ENCODE measurements at regions not wholly inside any gene's neighbourhood (a gene's known extent, or its start where the extent isn't known, plus 50 kb on each side); places are given as distances from the start of the nearest gene placed in this dataset.

- Histone ChIP-seq H4K8ac (ENCODE audit: low read depth, low read length) (no peak overlapping the region), H2AFZ (ENCODE audit: low read length) (no peak overlapping the region), H3K4ac (ENCODE audit: low read length) (no peak overlapping the region), H3K9me3 (replicated peaks in 1 of 2; ENCODE audit: control insufficient read depth in 2 of 2, insufficient read depth in 1 of 2, low read depth in 1 of 2, low read length in 2 of 2) (no peaks in the 10 kb centered on the region), H3K14ac (ENCODE audit: low read length) (no peak overlapping the region), H3K79me1 (ENCODE audit: low read depth, low read length) (no peaks in the 10 kb centered on the region), H3K27me3 (ENCODE audit: control insufficient read depth in 3 of 3, insufficient read depth in 3 of 3, low read depth in 1 of 3, low read length in 3 of 3) (no peaks in the 10 kb centered on the region), H3K4me3 (ENCODE audit: low read length in 2 of 2) (no peak overlapping the region), H3K36me3 (replicated peaks in 1 of 2; ENCODE audit: control insufficient read depth in 2 of 2, insufficient read depth in 2 of 2, low read length in 2 of 2) (no peaks in the 10 kb centered on the region), H3K18ac (ENCODE audit: low read length) (no peak overlapping the region), H2BK5ac (ENCODE audit: low read length) (no peak overlapping the region), H3K4me1 (ENCODE audit: control insufficient read depth in 2 of 2, insufficient read depth in 1 of 2, low read depth in 1 of 2, low read length in 2 of 2) (no peaks in the 10 kb centered on the region), H2AK5ac (ENCODE audit: low read depth, low read length) (no peak overlapping the region), H2BK12ac (ENCODE audit: low read length) (no peak overlapping the region), H3K23ac (ENCODE audit: low read depth, low read length, poor library complexity) (no peak overlapping the region), H4K91ac (ENCODE audit: low read depth, low read length, poor library complexity) (no peak overlapping the region), H3K9ac (ENCODE audit: low read depth, low read length, poor library complexity) (no peak overlapping the region), H3K4me2 (ENCODE audit: insufficient read depth, low read length, poor library complexity, severe bottlenecking) (no peak overlapping the region), H2BK120ac (ENCODE audit: low read depth, low read length) (no peak overlapping the region), H2BK15ac (ENCODE audit: low read length) (no peak overlapping the region), H3K27ac (replicated peaks; ENCODE audit: low read length) (no peak overlapping the region)
- DNase-seq (ENCODE audit: low spot score), result no peak
These were observed 69.6 kb upstream of the CCDC190 start for GRCh38 chr1:162930532-162930931.

GRCh38 chr1:162929177-162929576, 68.2 kb upstream of the CCDC190 start:
- no peak overlapping the region for H3K27ac ChIP-seq (replicated peaks; ENCODE audit: low read length)
- no peak overlapping the region for H2AK5ac ChIP-seq (ENCODE audit: low read depth, low read length)

DNA sequence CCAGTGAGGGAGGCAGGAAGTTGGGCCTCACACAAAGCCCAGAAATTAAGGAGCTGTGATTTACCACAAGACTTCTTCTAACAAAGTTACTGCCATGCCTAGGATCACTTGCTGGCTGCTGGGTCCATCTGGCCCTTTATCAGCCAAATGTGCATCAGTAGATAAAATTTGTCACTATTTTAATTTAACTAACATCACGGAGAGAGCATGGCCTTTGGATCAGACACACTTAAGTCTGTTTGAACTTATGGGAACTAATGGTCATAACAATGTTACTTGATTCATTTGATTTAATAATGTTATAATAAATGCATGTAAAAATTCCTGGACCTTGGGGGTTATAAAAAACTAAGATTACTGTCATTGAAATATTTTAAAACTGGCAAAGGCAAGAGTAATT, 67.2 kb upstream of the CCDC190 start:
- WGBS, 2 donors (ENCODE audit: extremely low coverage in 2 of 2, insufficient read length in 2 of 2, insufficient replicate concordance in 1 of 2), result no CpG with 5 or more reads among the region's 1 CpG
- Histone ChIP-seq H2BK15ac (ENCODE audit: low read length) (no peak overlapping the region), H3K4me3 (ENCODE audit: low read length in 2 of 2) (no peak overlapping the region), H3K36me3 (replicated peaks in 1 of 2; ENCODE audit: control insufficient read depth in 2 of 2, insufficient read depth in 2 of 2, low read length in 2 of 2) (no peaks in the 10 kb centered on the region), H2BK12ac (ENCODE audit: low read length) (no peak overlapping the region), H3K18ac (ENCODE audit: low read length) (no peak overlapping the region), H3K27ac (replicated peaks; ENCODE audit: low read length) (no peak overlapping the region), H2BK120ac (ENCODE audit: low read depth, low read length) (no peak overlapping the region), H2AFZ (ENCODE audit: low read length) (no peak overlapping the region), H3K14ac (ENCODE audit: low read length) (no peak overlapping the region), H2AK5ac (ENCODE audit: low read depth, low read length) (no peak overlapping the region), H4K91ac (ENCODE audit: low read depth, low read length, poor library complexity) (no peak overlapping the region), H4K8ac (ENCODE audit: low read depth, low read length) (no peak overlapping the region), H3K79me1 (ENCODE audit: low read depth, low read length) (no peaks in the 10 kb centered on the region), H3K27me3 (ENCODE audit: control insufficient read depth in 3 of 3, insufficient read depth in 3 of 3, low read depth in 1 of 3, low read length in 3 of 3) (no peaks in the 10 kb centered on the region), H3K9ac (ENCODE audit: low read depth, low read length, poor library complexity) (no peak overlapping the region), H3K4ac (ENCODE audit: low read length) (no peak overlapping the region), H2BK5ac (ENCODE audit: low read length) (no peak overlapping the region), H3K23ac (ENCODE audit: low read depth, low read length, poor library complexity) (no peak overlapping the region), H3K9me3 (replicated peaks in 1 of 2; ENCODE audit: control insufficient read depth in 2 of 2, insufficient read depth in 1 of 2, low read depth in 1 of 2, low read length in 2 of 2) (no peaks in the 10 kb centered on the region), H3K4me2 (ENCODE audit: insufficient read depth, low read length, poor library complexity, severe bottlenecking) (no peak overlapping the region), H3K4me1 (ENCODE audit: control insufficient read depth in 2 of 2, insufficient read depth in 1 of 2, low read depth in 1 of 2, low read length in 2 of 2) (no peaks in the 10 kb centered on the region)
- no peak for DNase-seq (ENCODE audit: low spot score)

More at GRCh38 chr1:162929177-162929576, 68.2 kb upstream of the CCDC190 start:
- Histone ChIP-seq H3K36me3 (replicated peaks in 1 of 2; ENCODE audit: control insufficient read depth in 2 of 2, insufficient read depth in 2 of 2, low read length in 2 of 2) (no peaks in the 10 kb centered on the region), H2BK15ac (ENCODE audit: low read length) (no peak overlapping the region), H3K79me1 (ENCODE audit: low read depth, low read length) (no peaks in the 10 kb centered on the region), H3K4me2 (ENCODE audit: insufficient read depth, low read length, poor library complexity, severe bottlenecking) (no peak overlapping the region), H3K9ac (ENCODE audit: low read depth, low read length, poor library complexity) (no peak overlapping the region), H3K14ac (ENCODE audit: low read length) (no peak overlapping the region), H2BK5ac (ENCODE audit: low read length) (no peak overlapping the region), H3K23ac (ENCODE audit: low read depth, low read length, poor library complexity) (no peak overlapping the region), H3K27me3 (ENCODE audit: control insufficient read depth in 3 of 3, insufficient read depth in 3 of 3, low read depth in 1 of 3, low read length in 3 of 3) (no peaks in the 10 kb centered on the region), H3K9me3 (replicated peaks in 1 of 2; ENCODE audit: control insufficient read depth in 2 of 2, insufficient read depth in 1 of 2, low read depth in 1 of 2, low read length in 2 of 2) (no peaks in the 10 kb centered on the region), H3K4ac (ENCODE audit: low read length) (no peak overlapping the region), H2BK120ac (ENCODE audit: low read depth, low read length) (no peak overlapping the region), H2BK12ac (ENCODE audit: low read length) (no peak overlapping the region), H2AFZ (ENCODE audit: low read length) (no peak overlapping the region), H4K8ac (ENCODE audit: low read depth, low read length) (no peak overlapping the region), H3K4me3 (ENCODE audit: low read length in 2 of 2) (no peak overlapping the region), H3K18ac (ENCODE audit: low read length) (no peak overlapping the region), H4K91ac (ENCODE audit: low read depth, low read length, poor library complexity) (no peak overlapping the region), H3K4me1 (ENCODE audit: control insufficient read depth in 2 of 2, insufficient read depth in 1 of 2, low read depth in 1 of 2, low read length in 2 of 2) (no peaks in the 10 kb centered on the region)
- no CpG with 5 or more reads among the region's 3 CpGs for WGBS, 2 donors (ENCODE audit: extremely low coverage in 2 of 2, insufficient read length in 2 of 2, insufficient replicate concordance in 1 of 2)
- DNase-seq (ENCODE audit: low spot score), result no peak

GRCh38 chr1:162927421-162927820, 66.4 kb upstream of the CCDC190 start:
- Histone ChIP-seq H3K14ac (ENCODE audit: low read length) (no peak overlapping the region), H3K23ac (ENCODE audit: low read depth, low read length, poor library complexity) (no peak overlapping the region), H3K4ac (ENCODE audit: low read length) (no peak overlapping the region), H3K4me3 (ENCODE audit: low read length in 2 of 2) (no peak overlapping the region), H3K27ac (replicated peaks; ENCODE audit: low read length) (no peak overlapping the region), H3K9ac (ENCODE audit: low read depth, low read length, poor library complexity) (no peak overlapping the region), H3K4me2 (ENCODE audit: insufficient read depth, low read length, poor library complexity, severe bottlenecking) (no peak overlapping the region), H2AFZ (ENCODE audit: low read length) (no peak overlapping the region), H4K8ac (ENCODE audit: low read depth, low read length) (no peak overlapping the region), H3K9me3 (replicated peaks in 1 of 2; ENCODE audit: control insufficient read depth in 2 of 2, insufficient read depth in 1 of 2, low read depth in 1 of 2, low read length in 2 of 2) (no peaks in the 10 kb centered on the region), H2BK120ac (ENCODE audit: low read depth, low read length) (no peak overlapping the region), H4K91ac (ENCODE audit: low read depth, low read length, poor library complexity) (no peak overlapping the region), H2BK12ac (ENCODE audit: low read length) (no peak overlapping the region), H3K18ac (ENCODE audit: low read length) (no peak overlapping the region), H3K4me1 (ENCODE audit: control insufficient read depth in 2 of 2, insufficient read depth in 1 of 2, low read depth in 1 of 2, low read length in 2 of 2) (no peaks in the 10 kb centered on the region), H3K36me3 (replicated peaks in 1 of 2; ENCODE audit: control insufficient read depth in 2 of 2, insufficient read depth in 2 of 2, low read length in 2 of 2) (no peaks in the 10 kb centered on the region), H3K27me3 (ENCODE audit: control insufficient read depth in 3 of 3, insufficient read depth in 3 of 3, low read depth in 1 of 3, low read length in 3 of 3) (no peaks in the 10 kb centered on the region), H2BK5ac (ENCODE audit: low read length) (no peak overlapping the region), H3K79me1 (ENCODE audit: low read depth, low read length) (no peaks in the 10 kb centered on the region), H2BK15ac (ENCODE audit: low read length) (no peak overlapping the region), H2AK5ac (ENCODE audit: low read depth, low read length) (no peak overlapping the region)
- WGBS, 2 donors (ENCODE audit: extremely low coverage in 2 of 2, insufficient read length in 2 of 2, insufficient replicate concordance in 1 of 2), result no CpG with 5 or more reads among the region's 5 CpGs
- DNase-seq (ENCODE audit: low spot score), result no peak
